H1 (cell line): ENCODE measurements at regions not wholly inside any gene's neighbourhood (a gene's known extent, or its start where the extent isn't known, plus 50 kb on each side); places are given as distances from the start of the nearest gene placed in this dataset.
A peak's percentile ranks its signal among the peaks of the same experiment; 100 is the strongest.

Experiments
- EP300 ChIP-seq, 2 experiments: IDR thresholded peaks; 1 replicate in 1 of 2; 2 replicates in 1 of 2; pipeline ENCODE4 v1.6.1; 2011 to 2012; ENCODE audit warnings: low read depth in 2 of 2, low read length in 2 of 2, mild to moderate bottlenecking in 2 of 2, borderline replicate concordance in 1 of 2, inconsistent platforms in 1 of 2, moderate library complexity in 1 of 2
- MAX ChIP-seq: IDR thresholded peaks from 2 replicates; pipeline ENCODE4 v1.6.1; 2012; ENCODE audit warnings: inconsistent platforms
- SP1 ChIP-seq: IDR thresholded peaks from 2 replicates; pipeline ENCODE4 v1.6.1; 2011; ENCODE audit warnings: low read depth, low read length
- USF2 ChIP-seq: IDR thresholded peaks from 2 replicates; pipeline ENCODE4 v1.6.1; 2011; ENCODE audit warnings: low read length, improper control_type of control experiment

GRCh38 chr12:89247541-89247942 lies 104.8 kb downstream of the DUSP6 start (continued):
- TF ChIP-seq USF2 (no peak), MAX (no peak), SP1 (peak; percentile 50; the same call in 1 of the 2 replicates), EP300 (IDR thresholded peaks at IDR 0.05; ENCODE audit: borderline replicate concordance in 1 of 2, low read depth in 2 of 2, low read length in 2 of 2) (peak in 1 of 2 experiments; percentile 81; a peak in 1 of 3 replicates)
- TF ChIP-seq, all 59 proteins: peak for 8
